Colonic mucosa (tissue), 4 donors: ENCODE measurements at regions not wholly inside any gene's neighbourhood (a gene's known extent, or its start where the extent isn't known, plus 50 kb on each side); places are given as distances from the start of the nearest gene placed in this dataset.
"Not testable (repeated sequence)": the region's sequence is repeated elsewhere in the genome, so short reads cannot be mapped to it uniquely, and the experiment has no call there.

Experiments
- DNase-seq: peaks from one replicate; pipeline ENCODE4 v3.0.0-alpha.2; 2020
- H3K27ac ChIP-seq: fragments of 200-600 bp; one replicate; pipeline ENCODE4 v1.8.0; 2021
- H3K27me3 ChIP-seq: fragments of 200-600 bp; one replicate; pipeline ENCODE4 v1.8.0; 2021
- H3K36me3 ChIP-seq: fragments of 200-600 bp; one replicate; pipeline ENCODE4 v1.8.0; 2021
- H3K4me1 ChIP-seq: fragments of 200-600 bp; one replicate; pipeline ENCODE4 v1.8.0; 2021; ENCODE audit warnings: mild to moderate bottlenecking
- H3K4me3 ChIP-seq: fragments of 200-600 bp; one replicate; pipeline ENCODE4 v1.8.0; 2021
- H3K9ac ChIP-seq, 2 donors: one replicate each; pipeline ENCODE4 v1.7.0; 2013; ENCODE audit warnings: control low read depth in 2 of 2, low read depth in 2 of 2, low read length in 2 of 2
- H3K9me3 ChIP-seq: fragments of 200-600 bp; one replicate; pipeline ENCODE4 v1.8.0; 2021
- intact Hi-C: fragments of 100-400 bp; cut with DNase I; formaldehyde crosslinking; loops from one replicate; pipeline ENCODE4 v1.14.1; 2022
- donor health status: healthy.
- donor health status: DM: no; HTN: no; CAD: no.
- donor health status: DM: no; HTN: no; CAD: no.

- H3K9ac ChIP-seq, H3K4me1 ChIP-seq, H3K27ac ChIP-seq, H3K9me3 ChIP-seq, H3K4me3 ChIP-seq, H3K36me3 ChIP-seq, DNase-seq, intact Hi-C loops, H3K27me3 ChIP-seq: not testable (repeated sequence)
Observed at GRCh38 chr17:16837468-16838266, 134.3 kb downstream of the TNFRSF13B start.

GRCh38 chr17:16836315-16836915 lies 135.5 kb downstream of the TNFRSF13B start:
- intact Hi-C loops, H3K27me3 ChIP-seq, H3K4me3 ChIP-seq, DNase-seq, H3K27ac ChIP-seq, H3K9me3 ChIP-seq, H3K36me3 ChIP-seq, H3K4me1 ChIP-seq, H3K9ac ChIP-seq: not testable (repeated sequence)

DNA sequence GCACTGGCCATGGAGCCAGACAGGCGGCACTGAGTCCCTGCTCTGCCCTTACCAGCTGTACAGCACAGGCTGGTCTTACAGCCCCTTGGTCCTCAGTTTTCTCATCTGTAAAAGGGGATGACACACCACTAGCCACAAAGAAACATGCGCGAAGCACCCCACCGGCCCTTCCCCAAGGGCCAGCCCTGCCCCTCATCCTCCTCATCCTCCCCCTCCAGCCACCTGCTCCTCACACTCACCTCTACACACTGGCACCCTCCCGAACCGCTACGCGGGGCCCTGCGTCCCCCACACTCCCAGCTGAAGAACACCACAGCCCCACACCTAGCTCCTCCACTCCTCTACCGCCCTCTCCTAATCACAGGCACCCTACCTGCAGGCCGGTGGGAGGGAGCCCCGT lies 138.4 kb downstream of the TNFRSF13B start:
- H3K9me3 ChIP-seq, H3K9ac ChIP-seq, intact Hi-C loops, H3K27ac ChIP-seq, H3K36me3 ChIP-seq, H3K27me3 ChIP-seq, DNase-seq, H3K4me3 ChIP-seq, H3K4me1 ChIP-seq: not testable (repeated sequence)

DNA sequence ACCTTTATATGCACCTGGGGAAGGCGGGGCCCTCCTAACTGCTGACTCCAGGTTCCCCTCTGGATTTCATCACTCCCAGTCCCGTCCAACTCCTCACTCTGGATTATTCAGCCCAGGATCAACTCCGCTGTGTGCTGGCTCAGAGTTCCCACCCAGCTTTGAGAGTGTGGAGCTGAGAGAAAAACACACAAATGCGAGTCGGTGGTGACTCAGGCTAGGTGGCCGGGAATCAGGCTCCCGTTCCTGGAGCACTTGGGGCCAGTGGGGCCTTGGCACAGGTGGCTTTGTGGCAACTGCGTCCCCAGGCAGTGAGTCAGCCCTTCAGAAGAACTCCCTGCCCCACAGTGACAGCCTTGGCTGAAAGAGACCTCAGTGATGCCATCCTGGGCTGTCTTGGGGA lies 139.1 kb downstream of the TNFRSF13B start:
- H3K4me1 ChIP-seq, H3K27me3 ChIP-seq, H3K4me3 ChIP-seq, H3K9ac ChIP-seq, H3K27ac ChIP-seq, DNase-seq, H3K9me3 ChIP-seq, intact Hi-C loops, H3K36me3 ChIP-seq: not testable (repeated sequence)

DNA sequence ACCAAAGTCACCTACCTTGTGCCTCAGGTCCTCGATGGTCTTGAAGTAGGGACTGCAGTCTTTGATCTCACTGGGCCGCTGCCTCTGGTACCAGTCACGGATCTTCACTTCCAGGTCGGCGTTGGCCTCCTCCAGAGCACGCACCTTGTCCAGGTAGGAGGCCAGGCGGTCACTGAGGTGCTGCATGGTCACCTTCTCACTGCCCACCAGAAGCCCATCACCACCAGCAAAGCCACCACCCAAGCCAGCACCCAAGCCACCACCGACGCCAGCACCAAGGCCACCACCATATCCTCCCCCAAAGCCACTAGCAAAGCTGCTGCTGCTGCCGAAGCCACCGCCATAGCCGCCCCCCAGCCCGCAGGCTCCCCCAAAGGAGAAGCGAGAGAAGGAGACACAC lies 139.7 kb downstream of the TNFRSF13B start:
- H3K9me3 ChIP-seq, H3K9ac ChIP-seq, DNase-seq, H3K36me3 ChIP-seq, H3K27me3 ChIP-seq, intact Hi-C loops, H3K4me3 ChIP-seq, H3K4me1 ChIP-seq, H3K27ac ChIP-seq: not testable (repeated sequence)

GRCh38 chr17:16830770-16831169 lies 140.7 kb downstream of the CCDC144A start:
- H3K4me1 ChIP-seq, H3K36me3 ChIP-seq, H3K27me3 ChIP-seq, H3K4me3 ChIP-seq, H3K9me3 ChIP-seq, DNase-seq, H3K27ac ChIP-seq, H3K9ac ChIP-seq, intact Hi-C loops: not testable (repeated sequence)

DNA sequence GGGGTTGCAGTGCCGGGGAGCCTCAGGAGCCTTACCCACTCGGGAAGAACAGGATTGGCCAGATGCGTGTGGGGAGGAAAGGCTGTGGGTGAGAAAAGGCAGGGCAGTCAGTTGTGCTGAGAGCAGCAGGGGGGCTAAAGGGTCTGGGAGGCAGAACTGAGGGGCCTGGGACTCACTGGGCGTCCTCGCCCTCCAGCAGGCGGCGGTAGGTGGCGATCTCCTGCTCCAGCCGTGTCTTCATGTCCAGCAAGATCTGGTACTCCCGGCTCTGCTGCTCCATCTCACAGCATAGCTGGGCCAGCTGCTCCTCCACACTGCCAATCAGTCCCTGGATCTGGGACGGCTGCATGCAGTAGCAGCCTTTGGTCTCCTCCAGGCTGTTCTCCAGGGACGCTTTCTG lies 140.2 kb downstream of the CCDC144A start:
- H3K27me3 ChIP-seq, H3K27ac ChIP-seq, H3K9ac ChIP-seq, H3K36me3 ChIP-seq, H3K9me3 ChIP-seq, H3K4me1 ChIP-seq, DNase-seq, H3K4me3 ChIP-seq, intact Hi-C loops: not testable (repeated sequence)
